Nephron progenitor cell (in vitro differentiated cells): ENCODE measurements at regions not wholly inside any gene's neighbourhood (a gene's known extent, or its start where the extent isn't known, plus 50 kb on each side); places are given as distances from the start of the nearest gene placed in this dataset.

ENCODE experiments used
- DNase-seq: peaks from one replicate; pipeline ENCODE4 v3.0.0; 2021
- H3K27ac Mint-ChIP-seq: 2 replicates; pipeline ENCODE4 v1.8.0; 2021; ENCODE audit warnings: mild to moderate bottlenecking, moderate library complexity, mixed read lengths
- H3K27me3 Mint-ChIP-seq: 2 replicates; pipeline ENCODE4 v1.8.0; 2021; ENCODE audit warnings: mild to moderate bottlenecking, low read depth, mixed read lengths; ENCODE audit not compliant: poor library complexity
- H3K36me3 Mint-ChIP-seq: 2 replicates; pipeline ENCODE4 v1.8.0; 2021; ENCODE audit warnings: low read depth, mixed read lengths
- H3K4me1 Mint-ChIP-seq: 2 replicates; pipeline ENCODE4 v1.8.0; 2021; ENCODE audit warnings: mixed read lengths
- H3K4me3 Mint-ChIP-seq: 2 replicates; pipeline ENCODE4 v1.8.0; 2021; ENCODE audit warnings: mild to moderate bottlenecking, moderate library complexity, mixed read lengths
- H3K9me3 Mint-ChIP-seq: 2 replicates; pipeline ENCODE4 v1.8.0; 2021; ENCODE audit warnings: mild to moderate bottlenecking, moderate library complexity, mixed read lengths
- TF ChIP-seq, protein P1 (sequence below): fragments of 200-600 bp; sonication (generic); IDR thresholded peaks from 2 replicates; pipeline ENCODE4 v1.5.0; 2021; ENCODE audit warnings: antibody characterized with exemption

- no peaks in the 10 kb centered on the region for H3K9me3 Mint-ChIP-seq
These were observed 545.9 kb upstream of the SEL1L start for GRCh38 chr14:82079553-82079952.

DNA sequence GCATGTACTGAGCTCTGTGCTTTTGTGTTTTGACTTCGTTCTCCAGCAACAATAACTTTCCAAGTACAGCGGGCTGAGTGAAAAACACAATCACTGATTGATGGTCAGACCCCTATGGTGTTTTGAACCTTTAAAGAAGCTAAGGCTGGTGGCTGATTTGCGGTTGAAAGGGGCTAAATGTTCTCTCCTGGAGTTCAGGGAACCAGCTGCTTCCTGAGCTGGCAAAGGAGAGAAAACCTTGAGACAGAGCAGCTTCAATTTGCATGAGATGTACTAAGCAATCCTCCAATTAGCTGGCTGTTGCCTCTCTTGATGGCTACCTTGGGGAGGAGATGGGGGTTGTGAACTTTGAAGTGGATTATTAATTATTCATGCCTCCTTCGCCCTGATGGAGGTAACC lies 546.7 kb upstream of the SEL1L start:
- Mint-ChIP-seq H3K4me3 (no peak overlapping the region), H3K27ac (no peak overlapping the region), H3K4me1 (no peaks in the 10 kb centered on the region), H3K9me3 (no peaks in the 10 kb centered on the region), H3K27me3 (peaks cover 5% of the 10 kb centered on the region), H3K36me3 (no peaks in the 10 kb centered on the region)
- TF ChIP-seq, protein P1, sequence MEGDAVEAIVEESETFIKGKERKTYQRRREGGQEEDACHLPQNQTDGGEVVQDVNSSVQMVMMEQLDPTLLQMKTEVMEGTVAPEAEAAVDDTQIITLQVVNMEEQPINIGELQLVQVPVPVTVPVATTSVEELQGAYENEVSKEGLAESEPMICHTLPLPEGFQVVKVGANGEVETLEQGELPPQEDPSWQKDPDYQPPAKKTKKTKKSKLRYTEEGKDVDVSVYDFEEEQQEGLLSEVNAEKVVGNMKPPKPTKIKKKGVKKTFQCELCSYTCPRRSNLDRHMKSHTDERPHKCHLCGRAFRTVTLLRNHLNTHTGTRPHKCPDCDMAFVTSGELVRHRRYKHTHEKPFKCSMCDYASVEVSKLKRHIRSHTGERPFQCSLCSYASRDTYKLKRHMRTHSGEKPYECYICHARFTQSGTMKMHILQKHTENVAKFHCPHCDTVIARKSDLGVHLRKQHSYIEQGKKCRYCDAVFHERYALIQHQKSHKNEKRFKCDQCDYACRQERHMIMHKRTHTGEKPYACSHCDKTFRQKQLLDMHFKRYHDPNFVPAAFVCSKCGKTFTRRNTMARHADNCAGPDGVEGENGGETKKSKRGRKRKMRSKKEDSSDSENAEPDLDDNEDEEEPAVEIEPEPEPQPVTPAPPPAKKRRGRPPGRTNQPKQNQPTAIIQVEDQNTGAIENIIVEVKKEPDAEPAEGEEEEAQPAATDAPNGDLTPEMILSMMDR: no peak
- no peak for DNase-seq

More at GRCh38 chr14:82079553-82079952, 545.9 kb upstream of the SEL1L start:
- Mint-ChIP-seq H3K36me3 (no peaks in the 10 kb centered on the region), H3K27me3 (peaks cover 5% of the 10 kb centered on the region), H3K27ac (no peak overlapping the region), H3K4me3 (no peak overlapping the region), H3K4me1 (no peaks in the 10 kb centered on the region)
- TF ChIP-seq, protein P1: no peak
- DNase-seq: no peak

- no peak overlapping the region for H3K4me3 Mint-ChIP-seq
These were observed 551.2 kb upstream of the SEL1L start for GRCh38 chr14:82084813-82085212.

DNA sequence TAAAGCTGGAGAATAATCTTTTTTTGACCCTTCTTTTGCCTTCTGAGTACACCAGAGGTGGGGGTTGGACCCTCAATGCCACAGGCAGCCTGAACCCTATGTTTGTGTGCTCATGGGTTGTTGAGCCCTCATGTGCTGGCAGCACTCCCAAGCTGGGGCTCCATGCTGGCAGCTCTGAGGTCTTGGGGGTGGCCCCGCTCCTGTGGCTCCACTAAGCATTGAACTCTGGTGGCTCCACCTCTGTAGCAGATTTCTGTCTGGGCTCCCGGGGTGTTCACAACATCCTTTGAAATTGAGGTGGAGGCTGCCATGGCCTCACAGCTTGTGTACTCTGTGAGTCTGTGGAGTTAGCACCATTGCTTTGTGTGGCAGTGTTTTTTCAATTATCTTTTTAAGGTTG lies 557.4 kb upstream of the SEL1L start:
- no peaks in the 10 kb centered on the region for H3K4me1 Mint-ChIP-seq
- no peaks in the 10 kb centered on the region for H3K9me3 Mint-ChIP-seq
- H3K27me3 Mint-ChIP-seq: no peaks in the 10 kb centered on the region
- no peaks in the 10 kb centered on the region for H3K36me3 Mint-ChIP-seq
- H3K4me3 Mint-ChIP-seq: no peak overlapping the region
- DNase-seq: no peak
- TF ChIP-seq, protein P1: no peak
- no peak overlapping the region for H3K27ac Mint-ChIP-seq

More at GRCh38 chr14:82084813-82085212, 551.2 kb upstream of the SEL1L start:
- Mint-ChIP-seq H3K4me1 (no peaks in the 10 kb centered on the region), H3K27me3 (no peaks in the 10 kb centered on the region), H3K27ac (no peak overlapping the region), H3K36me3 (no peaks in the 10 kb centered on the region), H3K9me3 (no peaks in the 10 kb centered on the region)
- TF ChIP-seq, protein P1: no peak
- peak; percentile 11 for DNase-seq

DNA sequence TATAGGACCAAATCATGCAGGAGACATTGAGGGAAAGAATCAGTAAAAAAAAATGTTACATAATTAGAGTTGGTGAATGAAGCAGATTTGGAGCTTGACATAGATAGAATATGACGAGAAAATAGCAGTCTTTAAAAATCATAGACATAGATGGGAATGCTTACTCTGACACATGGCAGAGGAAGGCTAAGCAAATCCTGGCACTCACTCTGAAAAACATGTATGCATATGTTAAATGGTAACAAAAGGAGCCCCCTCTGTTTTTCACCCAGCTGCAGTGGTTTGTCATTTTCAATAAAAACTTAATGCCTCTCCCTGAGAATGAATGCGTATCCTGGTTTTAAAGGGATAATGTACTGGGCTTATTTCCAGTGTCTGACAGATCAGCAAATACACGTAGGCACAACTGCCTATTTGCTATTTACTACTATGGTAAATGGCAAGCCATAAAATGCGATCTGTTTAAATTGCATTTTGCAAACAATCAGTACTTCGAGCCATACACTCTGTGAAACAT lies 561.2 kb upstream of the SEL1L start:
- H3K4me1 Mint-ChIP-seq: no peaks in the 10 kb centered on the region
- H3K9me3 Mint-ChIP-seq: no peaks in the 10 kb centered on the region
- no peak overlapping the region for H3K4me3 Mint-ChIP-seq
- no peaks in the 10 kb centered on the region for H3K36me3 Mint-ChIP-seq
- H3K27ac Mint-ChIP-seq: no peak overlapping the region
- no peaks in the 10 kb centered on the region for H3K27me3 Mint-ChIP-seq
- no peak for DNase-seq
- TF ChIP-seq, protein P1: no peak

- no peak overlapping the region for H3K27ac Mint-ChIP-seq
- H3K4me1 Mint-ChIP-seq: no peaks in the 10 kb centered on the region
- H3K36me3 Mint-ChIP-seq: no peaks in the 10 kb centered on the region
- H3K27me3 Mint-ChIP-seq: peaks cover 3% of the 10 kb centered on the region
- no peak overlapping the region for H3K4me3 Mint-ChIP-seq
- TF ChIP-seq, protein P1: no peak
- no peak for DNase-seq
- H3K9me3 Mint-ChIP-seq: no peaks in the 10 kb centered on the region
These were observed 570.4 kb upstream of the SEL1L start for GRCh38 chr14:82104013-82104412.
